GM19239 (cell line): ENCODE measurements at regions not wholly inside any gene's neighbourhood (a gene's known extent, or its start where the extent isn't known, plus 50 kb on each side); places are given as distances from the start of the nearest gene placed in this dataset.

ENCODE experiments used
- DNase-seq: peaks from one replicate; pipeline ENCODE4 v3.0.0; 2011; ENCODE audit warnings: low spot score; ENCODE audit not compliant: insufficient read length
- FAIRE-seq: peaks from 2 replicates; lab custom pipeline; 2011; peaks lifted over from hg19 to GRCh38; lab: Jason Lieb, UNC

GRCh38 chr5:67474597-67475238, 278.1 kb upstream of the CD180 start:
- no peak for DNase-seq
- FAIRE-seq, result no peak

GRCh38 chr5:67467110-67467509, 270.5 kb upstream of the CD180 start:
- DNase-seq (no peak), FAIRE-seq (no peak)

GRCh38 chr5:67465537-67466207, 269.1 kb upstream of the CD180 start:
- DNase-seq, result no peak
- no peak for FAIRE-seq

GRCh38 chr5:67462147-67462546, 265.5 kb upstream of the CD180 start:
- DNase-seq, result no peak
- no peak for FAIRE-seq

GRCh38 chr5:67459253-67459652, 262.7 kb upstream of the CD180 start:
- DNase-seq, result no peak

GRCh38 chr5:67455970-67456369, 259.4 kb upstream of the CD180 start:
- no peak for FAIRE-seq

More at GRCh38 chr5:67459253-67459652, 262.7 kb upstream of the CD180 start:
- FAIRE-seq, result no peak

GRCh38 chr5:67454957-67455561, 258.5 kb upstream of the CD180 start:
- FAIRE-seq (no peak), DNase-seq (no peak)

More at GRCh38 chr5:67455970-67456369, 259.4 kb upstream of the CD180 start:
- no peak for DNase-seq

GRCh38 chr5:67453111-67453905, 256.7 kb upstream of the CD180 start:
- no peak for DNase-seq

GRCh38 chr5:67451640-67452279, 255.2 kb upstream of the CD180 start:
- FAIRE-seq, result no peak
- no peak for DNase-seq

More at GRCh38 chr5:67453111-67453905, 256.7 kb upstream of the CD180 start:
- no peak for FAIRE-seq

- DNase-seq (no peak), FAIRE-seq (no peak)
Measured at GRCh38 chr5:67447732-67448131, 251.1 kb upstream of the CD180 start.

- FAIRE-seq, result no peak
Measured at GRCh38 chr5:67437905-67438845, 241.6 kb upstream of the CD180 start.

GRCh38 chr5:67435032-67435431, 238.4 kb upstream of the CD180 start:
- FAIRE-seq (no peak), DNase-seq (no peak)

More at GRCh38 chr5:67437905-67438845, 241.6 kb upstream of the CD180 start:
- DNase-seq, result no peak

GRCh38 chr5:67434466-67434865, 237.9 kb upstream of the CD180 start:
- FAIRE-seq (no peak), DNase-seq (no peak)

GRCh38 chr5:67432606-67433005, 236.0 kb upstream of the CD180 start:
- no peak for FAIRE-seq
- DNase-seq, result no peak

GRCh38 chr5:67431191-67431590, 234.6 kb upstream of the CD180 start:
- DNase-seq, result no peak
- FAIRE-seq, result no peak

GRCh38 chr5:67427850-67428298, 231.3 kb upstream of the CD180 start:
- no peak for DNase-seq

GRCh38 chr5:67426961-67427849, 230.6 kb upstream of the CD180 start:
- no peak for FAIRE-seq

More at GRCh38 chr5:67427850-67428298, 231.3 kb upstream of the CD180 start:
- no peak for FAIRE-seq

GRCh38 chr5:67425514-67425913, 228.9 kb upstream of the CD180 start:
- DNase-seq (no peak), FAIRE-seq (no peak)

More at GRCh38 chr5:67426961-67427849, 230.6 kb upstream of the CD180 start:
- no peak for DNase-seq
